HG03045 (cell line): ENCODE measurements at regions not wholly inside any gene's neighbourhood (a gene's known extent, or its start where the extent isn't known, plus 50 kb on each side); places are given as distances from the start of the nearest gene placed in this dataset.
"Not testable (repeated sequence)": the region's sequence is repeated elsewhere in the genome, so short reads cannot be mapped to it uniquely, and the experiment has no call there.

Source experiments
- ATAC-seq: cut with Tn5 transposase; IDR thresholded peaks from one replicate; pipeline ENCODE4 v1.9.1; 2021; ENCODE audit warnings: mild to moderate bottlenecking, moderate library complexity; ENCODE audit not compliant: unreplicated experiment

- ATAC-seq = no peak
Measured at GRCh38 chr2:53610260-53610659, 157.3 kb upstream of the CHAC2 start.

- no peak for ATAC-seq
Measured at GRCh38 chr2:53609551-53609950, 158.1 kb upstream of the CHAC2 start.

- no peak for ATAC-seq
Measured at GRCh38 chr2:53608293-53608692, 159.3 kb upstream of the CHAC2 start.

GRCh38 chr2:53600815-53601214, 166.8 kb upstream of the CHAC2 start:
- ATAC-seq = no peak

GRCh38 chr2:53586733-53587612, 180.6 kb upstream of the CHAC2 start:
- ATAC-seq = not testable (repeated sequence)

GRCh38 chr2:53584986-53585385, 182.6 kb upstream of the CHAC2 start:
- no peak for ATAC-seq

- no peak for ATAC-seq
Measured at GRCh38 chr2:53583583-53583982, 184.0 kb upstream of the CHAC2 start.

GRCh38 chr2:53582556-53582955, 185.0 kb upstream of the CHAC2 start:
- no peak for ATAC-seq

GRCh38 chr2:53576166-53576565, 191.4 kb upstream of the CHAC2 start:
- ATAC-seq = no peak

- no peak for ATAC-seq
Measured at GRCh38 chr2:53575721-53576124, 191.9 kb upstream of the CHAC2 start.

- ATAC-seq = no peak
Measured at GRCh38 chr2:53572696-53573095, 194.9 kb upstream of the CHAC2 start.

- no peak for ATAC-seq
Measured at GRCh38 chr2:53569957-53570727, 197.5 kb upstream of the CHAC2 start.

- no peak for ATAC-seq
Measured at GRCh38 chr2:53568469-53568868, 199.1 kb upstream of the CHAC2 start.

- ATAC-seq = no peak
Measured at GRCh38 chr2:53567073-53567472, 200.5 kb upstream of the CHAC2 start.

- no peak for ATAC-seq
Measured at GRCh38 chr2:53562407-53562806, 205.2 kb upstream of the CHAC2 start.

- ATAC-seq = no peak
Measured at GRCh38 chr2:53561155-53561554, 206.4 kb upstream of the CHAC2 start.

GRCh38 chr2:53559302-53559966, 208.2 kb upstream of the CHAC2 start:
- no peak for ATAC-seq

GRCh38 chr2:53558867-53559266, 208.7 kb upstream of the CHAC2 start:
- ATAC-seq = no peak

- no peak for ATAC-seq
Measured at GRCh38 chr2:53549497-53549896, 218.1 kb upstream of the CHAC2 start.

GRCh38 chr2:53545604-53546003, 222.0 kb upstream of the CHAC2 start:
- no peak for ATAC-seq

GRCh38 chr2:53544871-53545558, 222.6 kb upstream of the CHAC2 start:
- ATAC-seq = no peak
